Mesothelial cell of epicardium (in vitro differentiated cells): ENCODE measurements at regions not wholly inside any gene's neighbourhood (a gene's known extent, or its start where the extent isn't known, plus 50 kb on each side); places are given as distances from the start of the nearest gene placed in this dataset.

Experiments used
- DNase-seq, 2 experiments: peaks; one replicate each; pipeline ENCODE4 v3.0.0; 2021; ENCODE audit warnings: low spot score in 2 of 2; ENCODE audit not compliant: unreplicated experiment in 2 of 2
- H3K27ac Mint-ChIP-seq: 2 replicates; pipeline ENCODE4 v1.8.0; 2021; ENCODE audit warnings: mixed read lengths
- H3K27me3 Mint-ChIP-seq: 2 replicates; pipeline ENCODE4 v1.8.0; 2021; ENCODE audit warnings: low read depth, mixed read lengths
- H3K36me3 Mint-ChIP-seq: 2 replicates; pipeline ENCODE4 v1.8.0; 2021; ENCODE audit warnings: mixed read lengths
- H3K4me1 Mint-ChIP-seq: 2 replicates; pipeline ENCODE4 v1.8.0; 2021; ENCODE audit warnings: mixed read lengths
- H3K4me3 Mint-ChIP-seq: 2 replicates; pipeline ENCODE4 v1.8.0; 2021; ENCODE audit warnings: mild to moderate bottlenecking, moderate library complexity, mixed read lengths
- H3K9me3 Mint-ChIP-seq: 2 replicates; pipeline ENCODE4 v1.8.0; 2021; ENCODE audit warnings: mixed read lengths
- CTCF ChIP-seq: fragments of 200-600 bp; sonication (generic); IDR thresholded peaks from one replicate; pipeline ENCODE4 v1.5.0; 2021; ENCODE audit warnings: antibody characterized with exemption; ENCODE audit not compliant: unreplicated experiment

- H3K36me3 Mint-ChIP-seq = no peaks in the 10 kb centered on the region
- H3K27me3 Mint-ChIP-seq = no peaks in the 10 kb centered on the region
- no peaks in the 10 kb centered on the region for H3K9me3 Mint-ChIP-seq
- peaks cover 16% of the 10 kb centered on the region for H3K4me1 Mint-ChIP-seq
- DNase-seq = no peak
- H3K27ac Mint-ChIP-seq = no peak overlapping the region
- no peak for TF ChIP-seq CTCF
- H3K4me3 Mint-ChIP-seq = no peak overlapping the region
Measured at GRCh38 chr13:85068231-85068630, 731.0 kb downstream of the SLITRK6 start.

- Mint-ChIP-seq H3K27me3 (no peaks in the 10 kb centered on the region), H3K27ac (no peak overlapping the region), H3K4me3 (no peak overlapping the region), H3K36me3 (no peaks in the 10 kb centered on the region), H3K4me1 (no peaks in the 10 kb centered on the region), H3K9me3 (peaks cover 8% of the 10 kb centered on the region)
- TF ChIP-seq CTCF = no peak
- DNase-seq = no peak
Measured at GRCh38 chr13:85040215-85040614, 759.0 kb downstream of the SLITRK6 start.

- H3K27ac Mint-ChIP-seq = peak overlapping the region; percentile 82
- peak overlapping the region; percentile 28 for H3K4me3 Mint-ChIP-seq
- DNase-seq = no peak
- no peaks in the 10 kb centered on the region for H3K27me3 Mint-ChIP-seq
- H3K9me3 Mint-ChIP-seq = peaks cover 30% of the 10 kb centered on the region
- H3K36me3 Mint-ChIP-seq = peaks cover 8% of the 10 kb centered on the region
- TF ChIP-seq CTCF = no peak
- peaks cover 14% of the 10 kb centered on the region for H3K4me1 Mint-ChIP-seq
Measured at GRCh38 chr13:85031771-85032170, 767.4 kb downstream of the SLITRK6 start.

- Mint-ChIP-seq H3K27me3 (no peaks in the 10 kb centered on the region), H3K4me1 (peaks cover 12% of the 10 kb centered on the region), H3K9me3 (peaks cover 42% of the 10 kb centered on the region), H3K36me3 (peaks cover 9% of the 10 kb centered on the region), H3K27ac (no peak overlapping the region), H3K4me3 (no peak overlapping the region)
- no peak for DNase-seq
- no peak for TF ChIP-seq CTCF
Measured at GRCh38 chr13:85028035-85028434, 771.2 kb downstream of the SLITRK6 start.

- Mint-ChIP-seq H3K27me3 (no peaks in the 10 kb centered on the region), H3K36me3 (peaks cover 1% of the 10 kb centered on the region), H3K27ac (no peak overlapping the region), H3K4me3 (no peak overlapping the region), H3K9me3 (peaks cover 31% of the 10 kb centered on the region), H3K4me1 (no peaks in the 10 kb centered on the region)
- no peak for TF ChIP-seq CTCF
- DNase-seq = no peak
Measured at GRCh38 chr13:85019121-85019520, 780.1 kb downstream of the SLITRK6 start.

GRCh38 chr13:85013006-85013405 lies 786.2 kb downstream of the SLITRK6 start:
- DNase-seq = no peak
- peaks cover 29% of the 10 kb centered on the region for H3K9me3 Mint-ChIP-seq
- H3K4me1 Mint-ChIP-seq = no peaks in the 10 kb centered on the region
- H3K27me3 Mint-ChIP-seq = no peaks in the 10 kb centered on the region
- no peak overlapping the region for H3K4me3 Mint-ChIP-seq
- no peaks in the 10 kb centered on the region for H3K36me3 Mint-ChIP-seq
- H3K27ac Mint-ChIP-seq = no peak overlapping the region
- no peak for TF ChIP-seq CTCF
